HL-60 (cell line): ENCODE measurements at regions not wholly inside any gene's neighbourhood (a gene's known extent, or its start where the extent isn't known, plus 50 kb on each side); places are given as distances from the start of the nearest gene placed in this dataset.

Experiments used
- DNase-seq, 2 experiments: peaks; one replicate each; pipeline ENCODE4 v3.0.0-alpha.2; 2010 to 2020; ENCODE audit warnings: low read depth in 1 of 2, low spot score in 1 of 2
- H3K27ac ChIP-seq: fragments of 250-450 bp; sonication (Bioruptor Pico); replicated peaks from 2 replicates; pipeline ENCODE4 v1.5.1; 2020; ENCODE audit warnings: mild to moderate bottlenecking, moderate library complexity
- H3K27me3 ChIP-seq: fragments of 250-450 bp; sonication (Bioruptor Pico); 2 replicates; pipeline ENCODE4 v1.5.1; 2021; ENCODE audit warnings: mild to moderate bottlenecking, moderate library complexity; ENCODE audit not compliant: insufficient read depth, poor library complexity, severe bottlenecking
- H3K4me3 ChIP-seq: replicated peaks from 2 replicates; pipeline ENCODE4 v1.5.1; 2011; ENCODE audit warnings: mild to moderate bottlenecking, control low read depth, low read length; ENCODE audit not compliant: insufficient read depth
- CTCF ChIP-seq: IDR thresholded peaks from one replicate; pipeline ENCODE4 v1.5.1; 2011; ENCODE audit warnings: low read length, control low read depth, inconsistent platforms; ENCODE audit not compliant: insufficient read depth
- GABPA ChIP-seq: IDR thresholded peaks from 2 replicates; pipeline ENCODE4 v1.6.1; 2012; ENCODE audit warnings: low read depth
- POLR2AphosphoS5 ChIP-seq: IDR thresholded peaks from 2 replicates; pipeline ENCODE4 v1.6.1; 2012; ENCODE audit warnings: low read depth
- SPI1 ChIP-seq: IDR thresholded peaks from 2 replicates; pipeline ENCODE4 v1.6.1; 2012; ENCODE audit warnings: low read depth, mild to moderate bottlenecking, borderline replicate concordance
- TF ChIP-seq, protein P1 (sequence below): IDR thresholded peaks from 2 replicates; pipeline ENCODE4 v1.6.1; 2012; ENCODE audit warnings: low read depth; ENCODE audit not compliant: insufficient replicate concordance

- Histone ChIP-seq H3K27me3 (no peaks in the 10 kb centered on the region), H3K27ac (no peak overlapping the region), H3K4me3 (no peak overlapping the region)
- no peak for DNase-seq
- TF ChIP-seq, protein P1, sequence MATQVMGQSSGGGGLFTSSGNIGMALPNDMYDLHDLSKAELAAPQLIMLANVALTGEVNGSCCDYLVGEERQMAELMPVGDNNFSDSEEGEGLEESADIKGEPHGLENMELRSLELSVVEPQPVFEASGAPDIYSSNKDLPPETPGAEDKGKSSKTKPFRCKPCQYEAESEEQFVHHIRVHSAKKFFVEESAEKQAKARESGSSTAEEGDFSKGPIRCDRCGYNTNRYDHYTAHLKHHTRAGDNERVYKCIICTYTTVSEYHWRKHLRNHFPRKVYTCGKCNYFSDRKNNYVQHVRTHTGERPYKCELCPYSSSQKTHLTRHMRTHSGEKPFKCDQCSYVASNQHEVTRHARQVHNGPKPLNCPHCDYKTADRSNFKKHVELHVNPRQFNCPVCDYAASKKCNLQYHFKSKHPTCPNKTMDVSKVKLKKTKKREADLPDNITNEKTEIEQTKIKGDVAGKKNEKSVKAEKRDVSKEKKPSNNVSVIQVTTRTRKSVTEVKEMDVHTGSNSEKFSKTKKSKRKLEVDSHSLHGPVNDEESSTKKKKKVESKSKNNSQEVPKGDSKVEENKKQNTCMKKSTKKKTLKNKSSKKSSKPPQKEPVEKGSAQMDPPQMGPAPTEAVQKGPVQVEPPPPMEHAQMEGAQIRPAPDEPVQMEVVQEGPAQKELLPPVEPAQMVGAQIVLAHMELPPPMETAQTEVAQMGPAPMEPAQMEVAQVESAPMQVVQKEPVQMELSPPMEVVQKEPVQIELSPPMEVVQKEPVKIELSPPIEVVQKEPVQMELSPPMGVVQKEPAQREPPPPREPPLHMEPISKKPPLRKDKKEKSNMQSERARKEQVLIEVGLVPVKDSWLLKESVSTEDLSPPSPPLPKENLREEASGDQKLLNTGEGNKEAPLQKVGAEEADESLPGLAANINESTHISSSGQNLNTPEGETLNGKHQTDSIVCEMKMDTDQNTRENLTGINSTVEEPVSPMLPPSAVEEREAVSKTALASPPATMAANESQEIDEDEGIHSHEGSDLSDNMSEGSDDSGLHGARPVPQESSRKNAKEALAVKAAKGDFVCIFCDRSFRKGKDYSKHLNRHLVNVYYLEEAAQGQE, result no peak
- no peak for TF ChIP-seq GABPA
- TF ChIP-seq POLR2AphosphoS5, result no peak
- no peak for TF ChIP-seq CTCF
- no peak for TF ChIP-seq SPI1
These were observed 176.4 kb upstream of the ZKSCAN2 start for GRCh38 chr16:25434064-25434463.

GRCh38 chr16:25433388-25433787 is 175.7 kb upstream of the ZKSCAN2 start:
- Histone ChIP-seq H3K27me3 (no peaks in the 10 kb centered on the region), H3K27ac (no peak overlapping the region), H3K4me3 (no peak overlapping the region)
- no peak for DNase-seq
- no peak for TF ChIP-seq GABPA
- TF ChIP-seq, protein P1, result no peak
- no peak for TF ChIP-seq POLR2AphosphoS5
- no peak for TF ChIP-seq SPI1
- TF ChIP-seq CTCF, result no peak

- no peak overlapping the region for H3K4me3 ChIP-seq
- no peak for DNase-seq
- TF ChIP-seq CTCF (no peak), SPI1 (no peak), POLR2AphosphoS5 (no peak), GABPA (no peak)
- TF ChIP-seq, protein P1, result no peak
- no peaks in the 10 kb centered on the region for H3K27me3 ChIP-seq
- H3K27ac ChIP-seq, result no peak overlapping the region
These were observed 173.8 kb upstream of the ZKSCAN2 start for GRCh38 chr16:25431472-25431871.
